H1 (cell line): ENCODE measurements at regions not wholly inside any gene's neighbourhood (a gene's known extent, or its start where the extent isn't known, plus 50 kb on each side); places are given as distances from the start of the nearest gene placed in this dataset.

Experiments
- CHD1 ChIP-seq: IDR thresholded peaks from 2 replicates; pipeline ENCODE4 v1.6.1; 2012; ENCODE audit warnings: low read depth, low read length, improper control_type of control experiment
- CTBP2 ChIP-seq: IDR thresholded peaks from 2 replicates; pipeline ENCODE4 v1.7.0; 2011; ENCODE audit warnings: borderline replicate concordance, mild to moderate bottlenecking, moderate library complexity, mixed read lengths, low read length; ENCODE audit not compliant: insufficient read depth, insufficient read length
- RXRA ChIP-seq: IDR thresholded peaks from 2 replicates; pipeline ENCODE4 v1.6.1; 2011; ENCODE audit warnings: low read depth, mild to moderate bottlenecking, low read length, moderate library complexity; ENCODE audit not compliant: insufficient read depth
- SIRT6 ChIP-seq: IDR thresholded peaks from one replicate; pipeline ENCODE4 v1.7.1; 2012; ENCODE audit warnings: low read length, inconsistent platforms

DNA sequence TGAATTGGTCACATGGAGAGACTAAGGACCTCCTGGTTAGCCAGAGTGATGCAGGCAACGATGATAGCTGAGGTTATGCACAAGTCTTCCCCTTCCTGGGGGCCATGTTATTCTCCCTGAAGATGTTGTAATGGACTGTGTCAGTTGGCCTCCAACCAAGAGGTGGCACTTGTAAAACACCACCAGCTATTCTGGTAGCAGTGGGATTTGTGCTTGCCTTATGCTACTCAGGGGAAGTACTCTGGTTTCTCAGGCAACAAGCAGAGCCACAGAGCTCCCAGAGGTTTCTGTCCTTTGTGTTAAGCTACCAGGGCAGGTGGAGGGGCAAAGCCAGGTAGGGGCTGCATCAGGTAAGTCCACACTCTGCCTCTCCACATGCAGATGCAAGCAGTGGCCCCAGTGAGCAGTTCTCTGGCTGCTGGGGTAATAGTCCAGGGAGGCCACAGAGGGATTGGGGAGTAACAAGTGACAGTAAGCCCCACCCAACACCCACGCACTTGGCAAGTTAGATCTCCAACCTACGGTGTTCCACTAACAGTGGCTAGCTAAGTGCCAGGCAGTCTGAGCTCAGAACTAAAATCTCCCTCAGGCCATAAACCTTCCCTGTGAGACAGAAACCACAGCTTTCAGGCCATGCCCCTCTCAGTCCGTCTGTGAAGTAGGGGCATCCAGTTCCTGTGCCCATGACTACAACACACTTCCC lies 99.7 kb downstream of the RND3 start (continued):
- no peak for TF ChIP-seq SIRT6
- no peak for TF ChIP-seq CTBP2
- no peak for TF ChIP-seq RXRA
- TF ChIP-seq CHD1, result no peak
- TF ChIP-seq, all 59 proteins: peak for 0
